CD4-positive, alpha-beta T cell treated with Interleukin-15 for 4 hours (primary cell): ENCODE measurements at regions not wholly inside any gene's neighbourhood (a gene's known extent, or its start where the extent isn't known, plus 50 kb on each side); places are given as distances from the start of the nearest gene placed in this dataset.

Source experiments
- DNase-seq: peaks from one replicate; pipeline ENCODE4 v3.0.0-alpha.2; 2020; ENCODE audit warnings: low spot score

GRCh38 chr14:39984323-39984722 lies 552.1 kb upstream of the FBXO33 start:
- no peak for DNase-seq

- DNase-seq: no peak
Measured at GRCh38 chr14:39977198-39977597, 545.0 kb upstream of the FBXO33 start.

- DNase-seq: no peak
Measured at GRCh38 chr14:39974036-39974435, 541.8 kb upstream of the FBXO33 start.

- no peak for DNase-seq
Measured at GRCh38 chr14:39972704-39973103, 540.5 kb upstream of the FBXO33 start.

GRCh38 chr14:39967885-39968284 lies 535.7 kb upstream of the FBXO33 start:
- DNase-seq: no peak

GRCh38 chr14:39957987-39958386 lies 525.8 kb upstream of the FBXO33 start:
- DNase-seq: no peak

GRCh38 chr14:39957290-39957689 lies 525.1 kb upstream of the FBXO33 start:
- DNase-seq: no peak

GRCh38 chr14:39956372-39956771 lies 524.1 kb upstream of the FBXO33 start:
- DNase-seq: no peak

- no peak for DNase-seq
Measured at GRCh38 chr14:39948235-39948634, 516.0 kb upstream of the FBXO33 start.

GRCh38 chr14:39946807-39947206 lies 514.6 kb upstream of the FBXO33 start:
- no peak for DNase-seq

- no peak for DNase-seq
Measured at GRCh38 chr14:39939023-39939422, 506.8 kb upstream of the FBXO33 start.

GRCh38 chr14:39912192-39913100 lies 480.2 kb upstream of the FBXO33 start:
- DNase-seq: no peak

- DNase-seq: no peak
Measured at GRCh38 chr14:39897657-39898056, 465.4 kb upstream of the FBXO33 start.

- DNase-seq: no peak
Measured at GRCh38 chr14:39890026-39890425, 457.8 kb upstream of the FBXO33 start.

- no peak for DNase-seq
Measured at GRCh38 chr14:39884091-39884490, 451.9 kb upstream of the FBXO33 start.

- DNase-seq: no peak
Measured at GRCh38 chr14:39880965-39881364, 448.7 kb upstream of the FBXO33 start.

- DNase-seq: no peak
Measured at GRCh38 chr14:39880106-39880695, 448.0 kb upstream of the FBXO33 start.

GRCh38 chr14:39877577-39878190 lies 445.5 kb upstream of the FBXO33 start:
- DNase-seq: no peak

GRCh38 chr14:39876916-39877315 lies 444.7 kb upstream of the FBXO33 start:
- no peak for DNase-seq

- DNase-seq: no peak
Measured at GRCh38 chr14:39875028-39875427, 442.8 kb upstream of the FBXO33 start.

GRCh38 chr14:39873791-39874190 lies 441.6 kb upstream of the FBXO33 start:
- no peak for DNase-seq

- no peak for DNase-seq
Measured at GRCh38 chr14:39868949-39869348, 436.7 kb upstream of the FBXO33 start.

- no peak for DNase-seq
Measured at GRCh38 chr14:39868251-39868650, 436.0 kb upstream of the FBXO33 start.
